ENCODE measurements at regions not wholly inside any gene's neighbourhood (a gene's known extent, or its start where the extent isn't known, plus 50 kb on each side); places are given as distances from the start of the nearest gene placed in this dataset.
"Not testable (repeated sequence)": the region's sequence is repeated elsewhere in the genome, so short reads cannot be mapped to it uniquely, and the experiment has no call there.

DNA sequence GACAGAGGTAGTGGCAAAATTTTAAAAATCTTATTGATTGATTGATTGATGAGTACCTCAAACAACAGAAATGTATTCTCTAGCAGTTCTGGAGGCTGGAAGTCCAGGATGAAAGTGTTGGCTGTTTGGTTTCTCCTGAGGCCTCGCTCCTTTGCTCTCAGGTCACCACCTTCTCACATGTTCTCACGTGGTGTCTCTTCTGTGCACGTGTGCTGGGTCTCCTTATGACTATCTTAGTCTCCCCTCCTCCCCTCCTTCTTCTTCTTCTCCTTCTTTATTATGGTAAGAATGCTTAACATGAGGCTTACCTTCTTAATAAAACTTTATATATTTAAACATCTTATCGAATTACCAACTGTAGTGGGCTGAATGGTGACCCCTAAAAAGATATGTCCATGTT is 446.0 kb upstream of the SPHKAP start:
- DNase-seq (ENCODE audit: extremely low read depth in 1 of 11, low read depth in 9 of 11, low spot score in 4 of 11) = no peak

DNA sequence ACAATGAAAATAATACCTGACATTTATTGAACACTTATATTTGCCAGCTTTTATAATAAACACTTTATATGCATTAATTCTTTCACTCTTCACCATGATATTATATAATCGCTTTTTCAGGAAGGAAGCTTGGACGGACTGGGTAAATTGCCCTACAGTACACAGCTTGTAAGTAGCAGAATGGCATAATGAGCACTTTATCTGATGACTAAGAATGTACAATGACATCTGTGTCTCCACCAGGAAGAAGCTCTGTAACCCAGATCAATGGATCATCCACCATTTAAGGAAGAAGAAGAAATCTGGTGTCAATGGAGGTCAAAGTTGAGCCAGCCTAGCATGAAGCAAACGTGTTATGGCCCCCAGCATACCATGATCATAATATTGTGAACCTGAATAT is 444.0 kb upstream of the SPHKAP start:
- DNase-seq (ENCODE audit: extremely low read depth in 1 of 11, low read depth in 9 of 11, low spot score in 4 of 11) = no peak

DNA sequence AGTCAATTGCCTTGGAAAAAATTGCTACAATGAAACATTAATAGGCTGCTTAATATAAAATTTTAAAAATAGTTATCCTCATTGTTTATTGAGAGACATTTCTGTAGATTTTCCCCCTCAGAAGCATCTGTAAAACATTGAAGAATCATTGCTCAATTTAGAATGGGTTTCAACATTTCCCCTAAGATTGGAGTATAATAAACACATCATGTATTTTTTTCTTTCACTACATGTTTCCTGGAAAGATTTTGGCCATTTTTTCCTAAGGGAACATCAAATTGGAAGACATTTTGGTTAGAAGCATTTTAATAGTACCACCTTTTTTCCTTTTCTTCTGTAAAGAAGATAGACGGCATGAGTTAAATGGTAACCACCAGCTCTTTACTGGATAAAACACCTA is 443.2 kb upstream of the SPHKAP start:
- no peak for DNase-seq (ENCODE audit: extremely low read depth in 1 of 11, low read depth in 9 of 11, low spot score in 4 of 11)

DNA sequence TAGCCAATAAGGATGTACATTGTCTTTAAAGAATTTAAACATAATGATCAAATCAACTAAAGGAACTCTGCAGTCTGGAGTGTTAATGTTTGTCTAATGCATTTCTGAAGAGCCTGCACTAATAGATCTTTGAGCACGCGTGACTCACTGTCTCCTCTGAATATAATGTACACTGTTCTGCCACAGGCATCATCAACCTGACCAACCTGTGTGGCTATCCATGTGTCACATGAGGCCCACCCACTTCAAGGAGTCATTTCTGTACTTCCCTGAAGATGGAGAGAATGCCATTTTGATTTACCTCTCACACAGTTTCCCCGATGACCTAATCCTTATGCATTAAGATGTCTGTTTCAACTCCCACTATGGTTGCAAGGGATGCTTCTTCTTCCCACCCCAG is 434.0 kb upstream of the SPHKAP start:
- no peak for DNase-seq (ENCODE audit: extremely low read depth in 1 of 11, low read depth in 9 of 11, low spot score in 4 of 11)

DNA sequence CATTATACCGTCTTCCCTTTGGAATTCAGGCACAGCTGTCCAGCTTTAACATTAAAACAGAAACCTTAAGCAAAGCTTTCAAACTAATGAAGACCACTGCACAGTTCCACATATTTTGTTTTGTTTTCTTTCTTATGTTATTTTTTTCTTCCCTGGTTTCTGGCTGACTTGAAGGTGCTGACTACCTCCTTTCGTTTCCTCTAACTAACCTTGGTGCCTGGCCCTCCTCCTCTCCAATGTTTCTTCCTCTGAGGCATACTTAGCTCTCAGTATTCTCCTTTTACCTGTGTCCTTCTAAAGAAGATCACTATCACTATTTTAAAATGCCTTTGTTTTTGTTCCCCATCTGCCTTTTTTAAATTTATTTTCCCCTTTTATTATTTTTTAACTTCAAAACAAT is 433.3 kb upstream of the SPHKAP start:
- DNase-seq (ENCODE audit: extremely low read depth in 1 of 11, low read depth in 9 of 11, low spot score in 4 of 11) = no peak

DNA sequence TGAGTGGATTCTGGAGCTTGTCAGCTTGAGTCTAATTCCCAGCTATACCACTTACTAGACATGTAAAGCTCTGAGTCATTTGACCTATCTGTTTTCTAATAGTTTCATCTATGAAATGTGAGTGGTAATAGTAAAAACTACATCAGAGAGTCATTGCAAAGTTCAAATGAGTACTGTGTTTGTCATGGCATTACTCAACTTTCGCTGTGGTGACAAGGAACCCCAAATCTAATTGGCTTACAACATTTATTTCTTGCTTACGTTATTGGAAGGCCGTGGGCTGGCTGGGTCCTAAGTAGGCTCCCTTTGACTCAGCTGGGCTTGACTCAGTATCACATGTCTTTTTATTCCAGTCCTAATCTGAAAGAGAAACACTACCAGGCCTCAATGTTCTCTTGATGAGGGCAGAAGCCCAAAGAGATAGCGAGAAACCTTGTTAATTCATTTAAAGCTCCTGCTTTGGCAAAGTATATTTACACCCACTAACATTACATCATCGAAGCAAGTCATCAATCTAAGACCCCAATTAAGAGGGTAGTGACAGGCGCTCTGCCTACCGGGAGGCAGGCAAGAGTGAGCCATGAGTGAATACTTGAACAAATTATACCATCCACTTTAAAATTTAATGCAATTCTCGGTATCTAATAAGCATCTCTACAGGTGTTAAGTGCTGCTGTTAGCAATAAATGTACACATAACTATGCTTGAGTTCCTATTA is 431.8 kb upstream of the SPHKAP start:
- no peak for DNase-seq (ENCODE audit: extremely low read depth in 1 of 11, low read depth in 9 of 11, low spot score in 4 of 11)

DNA sequence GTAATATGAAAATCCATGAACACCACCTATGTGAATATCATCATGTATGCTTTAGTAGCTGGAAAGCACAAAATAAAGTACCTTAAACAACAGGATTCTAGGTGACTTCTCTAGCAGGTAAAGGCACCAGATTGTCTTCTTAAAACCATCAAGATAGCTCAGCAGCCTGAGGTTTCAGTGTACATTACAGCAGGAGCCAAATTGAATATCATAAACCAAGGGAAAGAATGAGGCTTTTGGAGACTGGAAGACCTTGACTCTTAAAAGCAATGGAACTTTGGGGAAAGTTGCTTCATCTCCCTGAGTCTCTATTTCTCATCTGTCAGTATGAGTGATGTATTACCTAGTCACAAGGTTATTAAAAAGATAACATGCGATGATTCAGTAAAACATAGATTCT is 429.7 kb upstream of the SPHKAP start:
- DNase-seq (ENCODE audit: extremely low read depth in 1 of 11, low read depth in 9 of 11, low spot score in 4 of 11) = no peak

DNA sequence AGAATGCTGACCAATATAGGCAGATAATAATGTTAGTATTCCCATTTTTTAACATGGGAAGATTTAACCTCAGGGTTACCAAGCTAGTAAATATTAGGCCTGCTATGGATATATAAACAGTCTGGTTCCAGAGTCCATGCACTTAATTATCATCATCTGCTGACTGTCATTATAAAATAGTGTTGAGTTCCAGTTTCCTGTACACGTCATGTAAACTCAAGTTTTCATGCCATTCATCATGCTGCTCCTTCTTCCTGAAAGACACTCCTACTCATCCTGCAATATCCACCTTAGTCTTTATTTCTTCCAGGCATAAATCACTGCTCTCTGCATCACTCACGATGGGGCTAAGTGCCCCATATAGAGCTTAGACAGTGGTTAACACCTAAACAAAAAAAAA is 420.8 kb upstream of the SPHKAP start:
- no peak for DNase-seq (ENCODE audit: extremely low read depth in 1 of 11, low read depth in 9 of 11, low spot score in 4 of 11)

DNA sequence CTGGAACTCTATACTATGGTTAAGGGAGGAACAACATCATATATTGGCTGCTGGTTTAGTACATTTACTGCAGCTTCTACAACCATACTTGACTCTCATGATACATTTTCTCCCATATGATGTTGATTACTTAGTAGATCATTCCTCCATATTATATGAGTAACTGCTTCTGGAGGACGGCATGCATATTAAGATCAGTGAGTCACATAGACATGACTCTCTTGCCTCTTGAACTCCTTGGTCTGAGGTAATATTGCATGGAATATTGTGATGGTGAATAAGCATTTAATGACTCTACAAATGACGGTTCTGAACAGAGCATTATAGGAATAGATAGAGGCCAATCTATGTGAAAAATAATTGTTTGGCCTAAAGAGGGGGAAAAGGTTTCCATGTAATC is 418.8 kb upstream of the SPHKAP start:
- no peak for DNase-seq (ENCODE audit: extremely low read depth in 1 of 11, low read depth in 9 of 11, low spot score in 4 of 11)

DNA sequence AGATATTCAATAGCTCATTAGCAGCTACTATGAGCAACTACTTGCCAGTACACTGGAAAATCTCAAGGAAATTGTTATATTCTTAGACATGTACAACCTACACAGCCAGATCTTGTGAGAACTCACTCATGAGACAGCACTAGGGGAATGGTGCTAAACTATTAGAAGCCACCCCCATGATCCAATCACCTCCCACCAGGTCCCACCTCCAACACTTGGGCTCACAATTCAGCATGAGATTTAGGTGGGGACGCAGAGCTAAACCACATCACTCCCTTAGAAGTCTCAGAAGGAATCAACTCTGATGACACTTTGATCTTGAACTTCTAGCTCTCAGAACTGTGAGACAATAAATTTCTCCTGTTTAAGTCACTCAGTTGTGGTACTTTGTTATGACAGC is 418.3 kb upstream of the SPHKAP start:
- DNase-seq (ENCODE audit: extremely low read depth in 1 of 11, low read depth in 9 of 11, low spot score in 4 of 11) = no peak

DNA sequence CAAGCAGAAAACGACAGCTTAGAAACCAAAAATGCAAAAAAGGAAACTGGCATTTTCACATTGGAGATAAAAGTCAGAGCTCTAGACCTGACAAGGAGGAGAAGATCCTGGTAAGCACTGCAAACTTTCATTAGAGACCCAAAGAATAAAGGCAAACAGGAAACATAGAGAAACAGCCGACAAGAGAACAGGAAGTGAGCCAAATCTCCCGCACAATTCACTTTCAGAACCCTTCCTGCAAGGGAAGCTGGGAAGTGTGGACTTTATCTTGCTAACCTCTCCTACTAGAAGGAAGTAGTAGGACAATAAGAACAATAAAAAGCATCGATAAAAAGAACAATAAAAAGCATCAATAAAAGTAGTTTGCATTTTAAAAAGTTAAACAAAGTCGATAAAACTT is 417.8 kb upstream of the SPHKAP start:
- DNase-seq (ENCODE audit: extremely low read depth in 1 of 11, low read depth in 9 of 11, low spot score in 4 of 11) = no peak

DNA sequence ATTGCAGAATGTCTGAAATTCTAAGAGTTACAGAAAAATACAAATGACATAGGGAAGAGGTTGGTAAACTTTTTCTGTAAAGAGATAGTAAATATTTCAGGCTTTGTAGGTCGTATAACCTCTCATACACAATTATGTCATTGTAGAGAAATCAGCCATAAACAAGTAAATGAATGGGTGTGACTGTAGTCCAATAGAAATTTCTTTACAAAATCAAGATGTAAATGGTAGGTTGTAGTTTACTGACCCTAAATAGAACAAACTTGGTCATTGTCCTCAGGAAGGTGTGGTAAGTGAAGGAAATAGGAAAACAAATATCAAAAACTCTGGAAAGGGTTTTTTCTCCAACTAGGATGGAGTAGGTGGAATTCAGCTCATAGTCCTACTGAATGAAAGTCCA is 415.5 kb upstream of the SPHKAP start:
- DNase-seq (ENCODE audit: extremely low read depth in 1 of 11, low read depth in 9 of 11, low spot score in 4 of 11) = no peak

DNA sequence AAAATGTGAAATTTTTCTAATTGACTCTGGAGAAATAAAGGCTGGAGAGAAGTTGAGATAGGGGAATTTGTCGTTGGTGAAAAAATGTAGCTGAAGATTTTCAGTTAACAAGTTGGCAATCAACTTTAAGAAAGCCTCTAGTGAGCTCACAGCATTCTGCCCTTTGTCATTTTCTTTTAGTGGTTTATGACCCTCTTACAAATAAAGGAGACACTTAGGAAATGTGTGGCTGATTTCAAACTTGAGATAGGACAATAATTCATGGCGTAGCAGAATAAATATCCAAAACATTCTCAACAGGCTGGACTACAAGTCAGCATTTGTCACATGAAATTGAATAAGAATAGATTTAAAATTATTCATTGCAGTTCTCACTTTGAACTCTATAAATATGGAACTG is 412.5 kb upstream of the SPHKAP start:
- no peak for DNase-seq (ENCODE audit: extremely low read depth in 1 of 11, low read depth in 9 of 11, low spot score in 4 of 11)

DNA sequence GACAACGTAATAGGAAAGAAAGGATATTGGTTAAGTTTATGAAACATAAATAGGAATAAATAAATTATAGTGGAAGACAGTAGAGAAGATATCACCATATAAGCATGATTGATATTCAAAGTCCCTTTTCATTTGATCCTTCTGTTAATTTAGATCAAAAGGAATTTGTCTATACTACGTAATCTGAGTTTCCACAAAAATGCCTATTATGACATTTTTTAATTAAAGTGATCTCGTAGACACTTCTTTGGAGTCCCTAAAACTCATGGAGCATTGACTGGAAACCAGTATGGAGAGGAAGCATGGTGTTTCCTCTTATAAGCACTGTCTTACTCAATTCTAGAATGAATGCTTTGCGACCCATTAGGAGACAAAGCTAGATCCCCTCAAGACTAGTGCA is 411.4 kb upstream of the SPHKAP start:
- DNase-seq (ENCODE audit: extremely low read depth in 1 of 11, low read depth in 9 of 11, low spot score in 4 of 11) = no peak

DNA sequence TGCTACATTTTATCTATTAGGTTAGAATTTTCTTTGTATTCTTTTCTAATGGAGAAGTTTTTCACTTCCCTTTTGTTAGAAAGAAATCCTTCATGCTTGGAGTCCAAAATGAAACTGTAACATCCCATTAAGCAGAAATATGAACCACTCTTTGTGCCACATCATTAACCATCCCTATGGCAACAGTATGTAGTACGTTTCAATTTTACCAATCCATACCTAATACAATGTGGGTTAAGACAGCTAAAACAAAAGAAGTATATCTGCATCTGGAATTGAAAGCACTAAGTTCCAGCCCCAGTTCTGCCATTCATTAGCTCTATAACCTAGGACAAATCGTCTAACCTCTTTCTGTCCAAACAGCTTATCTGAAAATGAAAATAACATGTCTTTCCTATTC is 409.2 kb upstream of the SPHKAP start:
- DNase-seq (ENCODE audit: extremely low read depth in 1 of 11, low read depth in 9 of 11, low spot score in 4 of 11) = no peak

DNA sequence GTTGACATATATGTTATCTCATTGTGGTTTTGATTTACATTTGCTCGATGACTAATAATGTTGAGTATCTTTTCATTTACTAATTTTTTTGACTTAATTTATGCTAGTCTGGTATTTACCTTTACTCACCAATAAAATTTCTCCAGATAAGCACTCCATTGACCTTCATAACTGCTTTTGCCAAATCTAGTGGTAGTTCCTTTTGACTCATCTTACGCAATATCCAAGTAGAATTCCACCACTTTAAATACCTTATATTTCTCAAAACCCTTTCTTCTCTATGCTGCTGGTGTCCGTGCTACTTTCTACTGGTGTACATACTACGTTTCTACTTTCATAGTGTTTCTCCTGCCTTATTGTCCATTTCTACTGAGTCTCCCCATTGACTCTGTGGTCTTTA is 407.6 kb upstream of the SPHKAP start:
- no peak for DNase-seq (ENCODE audit: extremely low read depth in 1 of 11, low read depth in 9 of 11, low spot score in 4 of 11)

DNA sequence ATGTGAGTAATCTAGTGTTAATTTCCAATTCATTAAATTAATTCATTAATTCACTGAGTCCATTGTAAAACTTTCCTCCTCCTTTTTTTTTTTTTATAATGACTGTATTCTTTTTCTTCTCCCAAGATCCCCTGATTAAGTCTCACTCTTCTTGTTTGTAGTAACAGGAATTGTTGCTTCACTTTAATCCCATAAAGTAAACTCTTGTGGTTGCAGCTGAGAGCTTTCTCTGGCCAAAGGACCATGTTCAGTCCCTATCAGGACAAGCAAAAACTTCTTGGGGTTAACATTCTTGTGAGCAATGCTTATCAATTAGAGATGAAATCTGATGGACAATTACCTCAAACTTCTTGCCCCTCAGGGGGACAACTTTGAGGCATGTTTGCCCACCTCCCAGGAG is 400.2 kb upstream of the SPHKAP start:
- DNase-seq (ENCODE audit: extremely low read depth in 1 of 11, low read depth in 9 of 11, low spot score in 4 of 11) = no peak

DNA sequence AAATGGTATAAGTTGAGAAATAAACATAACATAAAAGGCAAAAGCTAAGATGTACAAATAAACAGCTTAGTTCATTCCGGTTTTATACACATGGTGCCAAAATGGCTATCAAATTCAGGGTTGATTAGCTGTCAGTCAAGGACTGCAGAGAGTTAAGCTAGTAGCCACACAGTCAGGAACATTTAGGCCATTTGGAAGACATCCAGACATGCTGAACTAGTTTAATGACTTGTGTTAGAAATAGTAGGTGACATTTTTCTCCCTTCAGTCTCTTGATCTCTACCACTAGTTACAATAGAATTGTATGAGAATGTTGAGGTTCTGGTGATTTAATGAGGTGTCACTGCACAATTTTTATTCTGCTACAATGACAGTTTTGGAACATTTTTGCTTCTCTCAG is 394.4 kb upstream of the SPHKAP start:
- no peak for DNase-seq (ENCODE audit: extremely low read depth in 1 of 11, low read depth in 9 of 11, low spot score in 4 of 11)

DNA sequence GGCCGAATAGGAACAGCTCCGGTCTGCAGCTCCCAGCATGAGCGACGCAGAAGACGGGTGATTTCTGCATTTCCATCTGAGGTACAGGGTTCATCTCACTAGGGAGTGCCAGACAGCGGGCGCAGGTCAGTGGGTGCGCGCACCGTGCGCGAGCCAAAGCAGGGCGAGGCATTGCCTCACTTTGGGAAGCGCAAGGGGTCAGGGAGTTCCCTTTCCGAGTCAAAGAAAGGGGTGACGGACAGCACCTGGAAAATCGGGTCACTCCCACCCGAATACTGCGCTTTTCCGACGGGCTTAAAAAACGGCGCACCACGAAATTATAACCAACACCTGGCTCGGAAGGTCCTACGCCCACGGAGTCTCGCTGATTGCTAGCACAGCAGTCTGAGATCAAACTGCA is 386.8 kb upstream of the SPHKAP start:
- DNase-seq (ENCODE audit: extremely low read depth in 1 of 11, low read depth in 9 of 11, low spot score in 4 of 11) = not testable (repeated sequence)

DNA sequence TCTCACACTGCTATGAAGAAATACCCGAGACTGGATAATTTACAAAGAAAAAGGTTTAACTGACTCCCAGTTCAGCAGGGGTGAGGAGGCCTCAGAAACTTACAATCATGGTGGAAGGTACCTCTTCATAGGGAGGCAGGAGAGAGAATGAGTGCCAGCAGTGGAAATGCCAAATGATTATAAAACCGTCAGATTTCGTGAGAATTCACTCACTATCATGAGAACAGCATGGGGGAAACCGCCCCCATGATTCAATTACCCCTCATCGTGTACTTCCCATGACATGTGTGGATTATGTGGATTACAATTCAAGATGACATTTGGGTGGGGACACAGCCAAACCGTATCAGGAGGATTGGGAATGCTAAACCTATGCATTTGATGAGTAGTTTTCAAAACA is 380.3 kb upstream of the SPHKAP start:
- no peak for DNase-seq (ENCODE audit: extremely low read depth in 1 of 11, low read depth in 9 of 11, low spot score in 4 of 11)

DNA sequence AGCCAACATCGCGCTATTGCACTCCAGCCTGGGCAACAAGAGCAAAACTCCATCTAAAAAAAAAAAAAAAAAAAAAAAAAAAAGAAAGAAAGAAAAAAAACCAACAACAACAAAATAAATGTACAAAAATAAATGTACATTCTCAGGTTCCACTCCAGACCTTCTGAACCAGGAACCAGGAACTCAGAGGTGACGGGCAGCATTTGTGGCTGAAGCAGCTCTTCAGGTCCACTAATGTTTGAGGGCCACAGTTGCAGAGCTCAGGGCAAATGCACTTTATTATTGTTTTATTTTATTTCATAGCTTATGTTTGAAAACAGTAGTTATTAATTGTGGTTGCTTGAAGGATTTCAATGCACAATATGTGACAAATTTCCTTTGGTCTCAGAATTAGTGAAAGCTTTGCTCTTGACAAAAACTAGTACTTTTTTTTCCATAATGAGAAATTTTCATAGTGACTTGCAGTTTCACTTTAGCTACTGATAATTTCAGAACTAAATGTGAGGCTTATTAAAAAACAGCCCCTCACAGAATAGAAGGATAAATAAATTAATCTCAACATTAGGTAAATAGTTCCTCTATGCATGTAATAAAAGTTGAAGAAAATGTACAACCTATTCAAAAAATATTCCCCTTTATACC is 378.4 kb upstream of the SPHKAP start:
- DNase-seq (ENCODE audit: extremely low read depth in 1 of 11, low read depth in 9 of 11, low spot score in 4 of 11) = no peak

Measured in renal cortex interstitium (tissue), 11 donors.